Loucy (cell line): ENCODE measurements at regions not wholly inside any gene's neighbourhood (a gene's known extent, or its start where the extent isn't known, plus 50 kb on each side); places are given as distances from the start of the nearest gene placed in this dataset.

Experiments
- EZH2phosphoT487 ChIP-seq: fragments of 200-600 bp; IDR thresholded peaks from 2 replicates; pipeline ENCODE4 v1.6.1; 2018; ENCODE audit warnings: antibody characterized with exemption, mild to moderate bottlenecking, moderate library complexity, borderline replicate concordance
- TF ChIP-seq, protein P1 (sequence below): fragments of 200-600 bp; sonication (generic); conservative IDR thresholded peaks from 2 replicates; pipeline ENCODE4 v1.5.1; 2014; ENCODE audit warnings: mild to moderate bottlenecking, antibody characterized with exemption, low read length

DNA sequence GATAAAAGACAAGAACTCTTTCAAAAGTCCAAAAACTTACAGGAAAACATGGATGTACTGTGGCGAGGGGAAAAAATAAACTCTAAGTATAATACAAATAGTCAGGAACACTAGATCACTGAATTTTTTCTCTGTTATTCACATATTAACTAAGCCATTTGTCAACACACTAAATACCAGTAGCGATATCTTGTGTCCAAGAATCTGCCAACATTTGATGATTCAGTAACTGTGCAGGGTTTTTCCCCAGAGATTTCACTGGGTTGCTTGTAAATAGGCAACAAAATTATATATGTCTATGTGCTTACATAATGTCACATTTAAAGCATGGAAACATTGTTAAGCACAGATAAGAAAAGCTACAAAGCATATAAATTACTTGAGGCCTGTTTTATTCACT lies 205.9 kb downstream of the KIF21A start:
- TF ChIP-seq, protein P1, sequence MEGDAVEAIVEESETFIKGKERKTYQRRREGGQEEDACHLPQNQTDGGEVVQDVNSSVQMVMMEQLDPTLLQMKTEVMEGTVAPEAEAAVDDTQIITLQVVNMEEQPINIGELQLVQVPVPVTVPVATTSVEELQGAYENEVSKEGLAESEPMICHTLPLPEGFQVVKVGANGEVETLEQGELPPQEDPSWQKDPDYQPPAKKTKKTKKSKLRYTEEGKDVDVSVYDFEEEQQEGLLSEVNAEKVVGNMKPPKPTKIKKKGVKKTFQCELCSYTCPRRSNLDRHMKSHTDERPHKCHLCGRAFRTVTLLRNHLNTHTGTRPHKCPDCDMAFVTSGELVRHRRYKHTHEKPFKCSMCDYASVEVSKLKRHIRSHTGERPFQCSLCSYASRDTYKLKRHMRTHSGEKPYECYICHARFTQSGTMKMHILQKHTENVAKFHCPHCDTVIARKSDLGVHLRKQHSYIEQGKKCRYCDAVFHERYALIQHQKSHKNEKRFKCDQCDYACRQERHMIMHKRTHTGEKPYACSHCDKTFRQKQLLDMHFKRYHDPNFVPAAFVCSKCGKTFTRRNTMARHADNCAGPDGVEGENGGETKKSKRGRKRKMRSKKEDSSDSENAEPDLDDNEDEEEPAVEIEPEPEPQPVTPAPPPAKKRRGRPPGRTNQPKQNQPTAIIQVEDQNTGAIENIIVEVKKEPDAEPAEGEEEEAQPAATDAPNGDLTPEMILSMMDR = no peak
- TF ChIP-seq EZH2phosphoT487 = no peak
